ENCODE measurements at regions not wholly inside any gene's neighbourhood (a gene's known extent, or its start where the extent isn't known, plus 50 kb on each side); places are given as distances from the start of the nearest gene placed in this dataset.

DNA sequence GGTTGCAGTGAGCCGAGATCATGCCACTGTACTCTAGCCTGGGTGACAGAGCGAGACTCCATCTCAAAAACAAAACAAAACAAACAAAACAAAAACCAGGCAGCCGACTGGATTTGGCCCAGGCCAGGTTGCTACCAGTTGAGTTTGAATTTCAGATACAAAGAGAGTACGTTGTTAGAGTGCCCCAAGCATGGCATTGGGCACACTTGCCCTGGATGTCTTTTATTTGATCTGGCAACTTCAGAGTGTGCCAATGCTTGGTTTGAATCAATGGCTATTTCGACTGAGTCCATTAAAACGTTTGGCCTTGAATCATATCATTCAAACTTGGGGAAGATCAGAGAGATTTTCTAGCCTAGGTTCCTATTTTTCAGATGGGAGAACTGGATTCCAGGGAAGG, 213.4 kb upstream of the SHH start:
- TF ChIP-seq, protein P1, sequence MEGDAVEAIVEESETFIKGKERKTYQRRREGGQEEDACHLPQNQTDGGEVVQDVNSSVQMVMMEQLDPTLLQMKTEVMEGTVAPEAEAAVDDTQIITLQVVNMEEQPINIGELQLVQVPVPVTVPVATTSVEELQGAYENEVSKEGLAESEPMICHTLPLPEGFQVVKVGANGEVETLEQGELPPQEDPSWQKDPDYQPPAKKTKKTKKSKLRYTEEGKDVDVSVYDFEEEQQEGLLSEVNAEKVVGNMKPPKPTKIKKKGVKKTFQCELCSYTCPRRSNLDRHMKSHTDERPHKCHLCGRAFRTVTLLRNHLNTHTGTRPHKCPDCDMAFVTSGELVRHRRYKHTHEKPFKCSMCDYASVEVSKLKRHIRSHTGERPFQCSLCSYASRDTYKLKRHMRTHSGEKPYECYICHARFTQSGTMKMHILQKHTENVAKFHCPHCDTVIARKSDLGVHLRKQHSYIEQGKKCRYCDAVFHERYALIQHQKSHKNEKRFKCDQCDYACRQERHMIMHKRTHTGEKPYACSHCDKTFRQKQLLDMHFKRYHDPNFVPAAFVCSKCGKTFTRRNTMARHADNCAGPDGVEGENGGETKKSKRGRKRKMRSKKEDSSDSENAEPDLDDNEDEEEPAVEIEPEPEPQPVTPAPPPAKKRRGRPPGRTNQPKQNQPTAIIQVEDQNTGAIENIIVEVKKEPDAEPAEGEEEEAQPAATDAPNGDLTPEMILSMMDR (IDR thresholded peaks at IDR 0.05; ENCODE audit: insufficient read depth, low read length) = no peak
- TF ChIP-seq POLR2AphosphoS5 (IDR thresholded peaks at IDR 0.05; ENCODE audit: low read depth) = no peak
